ENCODE measurements at regions not wholly inside any gene's neighbourhood (a gene's known extent, or its start where the extent isn't known, plus 50 kb on each side); places are given as distances from the start of the nearest gene placed in this dataset.

- DNase-seq = no peak
Observed at GRCh38 chr4:32290102-32290501, 1569.9 kb downstream of the PCDH7 start.

GRCh38 chr4:32318926-32319325 is 1598.8 kb downstream of the PCDH7 start:
- DNase-seq = no peak

- no peak for DNase-seq
Observed at GRCh38 chr4:32321421-32321820, 1601.3 kb downstream of the PCDH7 start.

GRCh38 chr4:32334759-32335158 is 1614.6 kb downstream of the PCDH7 start:
- DNase-seq = no peak

GRCh38 chr4:32337403-32337802 is 1617.2 kb downstream of the PCDH7 start:
- DNase-seq = no peak

GRCh38 chr4:32340591-32340990 is 1620.4 kb downstream of the PCDH7 start:
- DNase-seq = no peak

- no peak for DNase-seq
Observed at GRCh38 chr4:32341342-32341741, 1621.2 kb downstream of the PCDH7 start.

- no peak for DNase-seq
Observed at GRCh38 chr4:32342054-32342453, 1621.9 kb downstream of the PCDH7 start.

GRCh38 chr4:32349026-32349425 is 1628.9 kb downstream of the PCDH7 start:
- DNase-seq = no peak

GRCh38 chr4:32374206-32374605 is 1654.0 kb downstream of the PCDH7 start:
- DNase-seq = no peak

GRCh38 chr4:32393806-32394205 is 1673.6 kb downstream of the PCDH7 start:
- DNase-seq = no peak

- no peak for DNase-seq
Observed at GRCh38 chr4:32394255-32394654, 1674.1 kb downstream of the PCDH7 start.

GRCh38 chr4:32396507-32397070 is 1676.4 kb downstream of the PCDH7 start:
- no peak for DNase-seq

GRCh38 chr4:32400870-32401269 is 1680.7 kb downstream of the PCDH7 start:
- no peak for DNase-seq

- no peak for DNase-seq
Observed at GRCh38 chr4:32417113-32417704, 1697.0 kb downstream of the PCDH7 start.

GRCh38 chr4:32423267-32423666 is 1703.1 kb downstream of the PCDH7 start:
- DNase-seq = no peak

- DNase-seq = no peak
Observed at GRCh38 chr4:32425243-32425642, 1705.1 kb downstream of the PCDH7 start.

- DNase-seq = no peak
Observed at GRCh38 chr4:32427566-32427965, 1707.4 kb downstream of the PCDH7 start.

- DNase-seq = no peak
Observed at GRCh38 chr4:32429151-32429550, 1709.0 kb downstream of the PCDH7 start.

- DNase-seq = no peak
Observed at GRCh38 chr4:32435308-32435707, 1715.1 kb downstream of the PCDH7 start.

- DNase-seq = no peak
Observed at GRCh38 chr4:32436816-32437215, 1716.6 kb downstream of the PCDH7 start.

- DNase-seq = peak; percentile 3
Observed at GRCh38 chr4:32440391-32440790, 1720.2 kb downstream of the PCDH7 start.

GRCh38 chr4:32454482-32454881 is 1734.3 kb downstream of the PCDH7 start:
- DNase-seq = no peak

- DNase-seq = no peak
Observed at GRCh38 chr4:32455231-32455630, 1735.1 kb downstream of the PCDH7 start.

GRCh38 chr4:32460972-32461371 is 1740.8 kb downstream of the PCDH7 start:
- no peak for DNase-seq

All from right kidney (tissue), 1 donor.